Adrenal gland (tissue), 9 donors: ENCODE measurements at regions not wholly inside any gene's neighbourhood (a gene's known extent, or its start where the extent isn't known, plus 50 kb on each side); places are given as distances from the start of the nearest gene placed in this dataset.

Experiments used
- DNase-seq, 7 donors: peaks; one replicate each; pipeline ENCODE4 v3.0.0-alpha.2; 2019 to 2020
- H3K27ac ChIP-seq, 5 donors: fragments of 200-600 bp; sonication (generic) in 4 of 5; 1 replicate in 3 of 5; 2 replicates in 2 of 5; pipeline versions ENCODE4 v1.5.1 to v1.8.0; 2016 to 2020; ENCODE audit warnings: mild to moderate bottlenecking in 1 of 5
- H3K27me3 ChIP-seq: fragments of 200-600 bp; 2 replicates; pipeline ENCODE4 v1.8.0; 2021
- H3K36me3 ChIP-seq, 2 donors: fragments of 200-600 bp; replicated peaks in 1 of 2; 1 replicate in 1 of 2; 2 replicates in 1 of 2; pipeline versions ENCODE4 v1.5.1 to v1.8.0; 2018 to 2022
- H3K4me1 ChIP-seq, 2 donors: fragments of 200-600 bp; replicated peaks in 1 of 2; 1 replicate in 1 of 2; 2 replicates in 1 of 2; pipeline versions ENCODE4 v1.5.1 to v1.8.0; 2018 to 2021
- H3K4me3 ChIP-seq, 4 donors: fragments of 200-600 bp; sonication (generic) in 3 of 4; one replicate each; pipeline ENCODE4 v1.5.1; 2016 to 2018
- H3K9me3 ChIP-seq, 3 donors: fragments of 200-600 bp; sonication (generic) in 1 of 3; replicated peaks in 1 of 3; 1 replicate in 2 of 3; 2 replicates in 1 of 3; pipeline versions ENCODE4 v1.5.1 to v1.8.0; 2016 to 2021
- CTCF ChIP-seq, 6 experiments: fragments of 450-650 bp in 4 of 6; fragments of 200-600 bp in 2 of 6; sonication (generic) in 1 of 6; IDR thresholded peaks; 1 replicate in 5 of 6; 2 replicates in 1 of 6; pipeline versions ENCODE4 v1.5.1 to v1.8.0; 2016 to 2021; ENCODE audit warnings: antibody characterized with exemption in 6 of 6, mild to moderate bottlenecking in 2 of 6, moderate library complexity in 1 of 6
- POLR2A ChIP-seq, 2 donors: fragments of 450-650 bp; IDR thresholded peaks; one replicate each; pipeline ENCODE4 v1.6.1; 2017; ENCODE audit warnings: antibody characterized with exemption in 2 of 2, mild to moderate bottlenecking in 2 of 2, moderate library complexity in 1 of 2
- WGBS, 4 donors: extraction: QIAGEN DNeasy Blood & Tissue Kit in 2 of 4; methylation state at CpG; one replicate each; pipeline versions ENCODE4 v1.1.5 to v1.1.7; 2013 to 2017; 5-methylcytosine and 5-hydroxymethylcytosine counted together
- intact Hi-C, 2 donors: fragments of 100-400 bp; cut with DNase I; formaldehyde crosslinking; loops; one replicate each; pipeline versions ENCODE4 v1.14.1 to v1.15.0; 2022 to 2023
- donor health status: healthy with polysubstance abuse.
- donor health status: Bipolar disorder and iron deficiency.
- donor health status: DM: yes; HTN: yes; CAD: no.
- donor health status: DM: no; HTN: no; CAD: no.
- donor health status: DM: no; HTN: no; CAD: no.

GRCh38 chr21:25054689-25055088 is 552.6 kb downstream of the MRPL39 start:
- Histone ChIP-seq H3K27me3 (no peaks in the 10 kb centered on the region), H3K27ac (no peak overlapping the region), H3K4me3 (no peak overlapping the region), H3K9me3 (no peaks in the 10 kb centered on the region), H3K4me1 (no peaks in the 10 kb centered on the region), H3K36me3 (no peaks in the 10 kb centered on the region)
- no peak for TF ChIP-seq CTCF (IDR thresholded peaks at IDR 0.05)
- no peak for TF ChIP-seq POLR2A (IDR thresholded peaks at IDR 0.05)
- DNase-seq = no peak
- intact Hi-C loops = no loop called here
- WGBS, 4 donors = 41 to 60% (median 46%) methylated on average over 2 of the region's 2 CpGs

- intact Hi-C loops = loop anchor here (5.0 to 10.0 kb wide), 3 partner anchors 65 to 147 kb away; no protein-coding TSS in a partner anchor
- DNase-seq = peak in 1 of 7 donors; percentile 2
Measured at GRCh38 chr21:25039461-25040380, 567.6 kb downstream of the MRPL39 start.

DNA sequence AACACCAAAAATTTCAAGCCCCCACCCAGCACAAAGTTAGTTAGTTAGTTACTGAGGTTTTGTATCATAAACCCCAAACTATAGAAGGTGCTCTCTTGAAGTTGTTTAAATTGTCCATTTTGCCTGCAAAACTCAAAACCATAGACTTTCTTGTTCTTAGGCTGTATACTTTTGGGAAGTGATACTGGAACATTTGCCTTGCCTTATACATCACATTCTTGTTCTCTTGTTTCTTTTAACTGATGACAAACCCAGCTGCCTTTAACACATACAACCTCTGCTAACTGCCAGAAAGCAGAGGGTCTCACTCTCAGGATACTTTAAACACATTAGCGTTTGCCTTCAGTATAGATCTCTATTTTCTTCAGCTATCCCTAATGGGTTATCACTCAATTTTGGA is 570.5 kb downstream of the MRPL39 start:
- Histone ChIP-seq H3K36me3 (no peaks in the 10 kb centered on the region), H3K4me3 (no peak overlapping the region), H3K4me1 (no peaks in the 10 kb centered on the region), H3K27ac (no peak overlapping the region), H3K9me3 (no peaks in the 10 kb centered on the region), H3K27me3 (no peaks in the 10 kb centered on the region)
- DNase-seq = no peak
- intact Hi-C loops = loop anchor here in 1 of 2 donors (10.0 kb wide), 1 partner anchor 62 kb away; no protein-coding TSS in a partner anchor
- WGBS, 4 donors = 84 to 89% (median 87%) methylated on average over 1 of the region's 1 CpG
- TF ChIP-seq CTCF (IDR thresholded peaks at IDR 0.05) (no peak), POLR2A (IDR thresholded peaks at IDR 0.05) (no peak)

More at GRCh38 chr21:25039461-25040380, 567.6 kb downstream of the MRPL39 start:
- 4 to 5% (median 4%) methylated on average over 5 of the region's 5 CpGs for WGBS, 4 donors
- Histone ChIP-seq H3K36me3 (no peaks in the 10 kb centered on the region), H3K27ac (no peak overlapping the region), H3K9me3 (no peaks in the 10 kb centered on the region), H3K4me1 (no peaks in the 10 kb centered on the region), H3K4me3 (no peak overlapping the region), H3K27me3 (no peaks in the 10 kb centered on the region)
- TF ChIP-seq POLR2A (IDR thresholded peaks at IDR 0.05) (no peak), CTCF (IDR thresholded peaks at IDR 0.05) (peak; percentile 27 to 81 (median 62))

DNA sequence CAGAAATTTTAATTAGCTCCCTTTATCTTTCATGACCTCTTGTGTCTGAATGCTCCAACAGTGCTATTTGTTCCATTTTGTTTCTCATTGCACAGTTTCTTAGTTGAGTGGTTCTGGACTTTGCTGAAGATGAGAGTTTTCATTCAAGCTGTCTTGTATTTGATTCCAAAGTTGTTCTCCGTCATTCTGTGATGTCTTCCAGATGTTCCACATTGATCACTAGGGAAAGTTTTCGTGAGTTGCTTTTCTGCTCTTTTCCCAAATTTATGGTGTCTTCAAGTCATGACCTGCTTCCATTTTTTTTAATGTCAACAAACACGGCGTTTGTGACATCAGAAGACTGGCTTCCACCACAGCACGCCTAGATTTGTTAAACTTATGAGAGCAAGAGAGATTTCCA is 575.5 kb downstream of the MRPL39 start:
- Histone ChIP-seq H3K9me3 (no peaks in the 10 kb centered on the region), H3K4me1 (no peaks in the 10 kb centered on the region), H3K4me3 (no peak overlapping the region), H3K27ac (no peak overlapping the region), H3K27me3 (no peaks in the 10 kb centered on the region), H3K36me3 (no peaks in the 10 kb centered on the region)
- DNase-seq = no peak
- intact Hi-C loops = loop anchor here in 1 of 2 donors (10.0 kb wide), 1 partner anchor 57 kb away; no protein-coding TSS in a partner anchor
- 61 to 69% (median 62%) methylated on average over 5 of the region's 5 CpGs for WGBS, 4 donors
- TF ChIP-seq POLR2A (IDR thresholded peaks at IDR 0.05) (no peak), CTCF (IDR thresholded peaks at IDR 0.05) (no peak)
